ENCODE measurements at regions not wholly inside any gene's neighbourhood (a gene's known extent, or its start where the extent isn't known, plus 50 kb on each side); places are given as distances from the start of the nearest gene placed in this dataset.

DNA sequence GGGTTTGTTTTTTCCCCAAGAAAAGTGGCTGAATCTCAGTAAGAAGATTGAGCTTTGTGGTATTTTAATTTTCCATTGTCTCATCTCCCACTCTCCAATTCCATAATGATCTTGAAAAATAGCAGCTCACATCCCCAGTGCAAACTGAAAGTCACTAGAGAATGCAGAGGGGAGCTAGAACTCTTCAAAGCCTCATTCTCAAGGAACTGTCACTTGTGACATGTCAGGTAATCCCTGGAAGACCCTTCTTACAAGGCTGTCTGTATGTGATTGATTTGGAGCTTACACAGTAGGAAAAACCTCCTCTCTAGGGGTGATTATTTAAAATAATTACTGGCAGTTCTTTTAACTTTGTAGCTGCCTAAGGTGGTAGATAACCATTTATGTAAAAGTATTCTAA, 420.4 kb downstream of the CDH26 start:
- BruUV-seq (replicated peaks) = no TSS peak

More for the DNA sequence above, 420.4 kb downstream of the CDH26 start:
- H3K9ac ChIP-seq (ENCODE audit: low read depth, low read length) = no peak overlapping the region
- H3K27ac ChIP-seq (ENCODE audit: insufficient read depth, low read length) = no peak overlapping the region
- H2BK120ac ChIP-seq (ENCODE audit: low read depth, low read length) = no peak overlapping the region
- DNase-seq (no peak), ATAC-seq (ENCODE audit: low read depth) (no peak)
- dilution Hi-C loops (cut with HindIII; ENCODE audit: low sequenced_read_pairs, unreplicated experiment) (no loop called here), in situ Hi-C loops (cut with MboI; ENCODE audit: low sequenced_read_pairs) (no loop called here), intact Hi-C loops (cut with micrococcal nuclease) (no loop called here)
- H3K9me3 ChIP-seq (ENCODE audit: control insufficient read depth, insufficient read depth, low read length) = 0 out of 2 replicates have a peak, but pooled peaks cover 3% of the 10 kb centered on the region
- no peak overlapping the region for H4K91ac ChIP-seq (ENCODE audit: insufficient read depth, low read depth, low read length)
- H4K20me1 ChIP-seq (ENCODE audit: insufficient read depth, low read length) = no peaks in the 10 kb centered on the region
- H2BK5ac ChIP-seq (ENCODE audit: low read depth, low read length, poor library complexity, severe bottlenecking) = no peak overlapping the region
- H2AK9ac ChIP-seq (replicated peaks; ENCODE audit: low read depth, low read length, poor library complexity) = no peak overlapping the region
- ChIA-PET CTCF (no interaction called here), POLR2A (ENCODE audit: unreplicated experiment) (no interaction called here)
- H3K36me3 ChIP-seq (ENCODE audit: control insufficient read depth, insufficient read depth, low read length) = no peaks in the 10 kb centered on the region
- no peak overlapping the region for H2AFZ ChIP-seq (replicated peaks; ENCODE audit: low read length, poor library complexity)
- H3K27me3 ChIP-seq (ENCODE audit: control insufficient read depth, insufficient read depth, low read length) = no peaks in the 10 kb centered on the region
- H3K18ac ChIP-seq (ENCODE audit: low read depth, low read length) = no peak overlapping the region
- no peaks in the 10 kb centered on the region for H3K4me1 ChIP-seq (ENCODE audit: control insufficient read depth, insufficient read depth, low read length)
- H2BK20ac ChIP-seq (ENCODE audit: low read depth, low read length) = no peak overlapping the region
- no peak overlapping the region for H2AK5ac ChIP-seq (ENCODE audit: low read depth, low read length)
- no peaks in the 10 kb centered on the region for H3K9me1 ChIP-seq (ENCODE audit: insufficient read depth, low read length)
- H4K5ac ChIP-seq (ENCODE audit: low read depth, low read length) = no peak overlapping the region
- no peak overlapping the region for H3K4me2 ChIP-seq (ENCODE audit: low read depth, low read length)
- H2BK15ac ChIP-seq (ENCODE audit: low read depth, low read length) = no peak overlapping the region
- no peak overlapping the region for H3K4me3 ChIP-seq (ENCODE audit: insufficient read depth, low read depth, low read length)
- H4K8ac ChIP-seq (ENCODE audit: low read depth in 2 of 2, low read length in 2 of 2) = no peak overlapping the region
- H3K4ac ChIP-seq (ENCODE audit: low read depth, low read length) = no peak overlapping the region
- H3K23ac ChIP-seq (ENCODE audit: low read depth, low read length) = no peak overlapping the region
- no peaks in the 10 kb centered on the region for H3K79me1 ChIP-seq (ENCODE audit: low read depth in 1 of 2, low read length in 2 of 2)
- H3K14ac ChIP-seq (replicated peaks; ENCODE audit: low read depth, low read length) = no peak overlapping the region
- H3K56ac ChIP-seq (ENCODE audit: extremely low read depth, insufficient read depth, low read length) = no peak overlapping the region
- TF ChIP-seq MAFK (IDR thresholded peaks at IDR 0.05; ENCODE audit: low read depth, low read length) (no peak), NFE2L2 (IDR thresholded peaks at IDR 0.05; ENCODE audit: low read depth, low read length) (no peak), BHLHE40 (IDR thresholded peaks at IDR 0.05; ENCODE audit: low read depth, low read length) (no peak)
- TF ChIP-seq, protein P1, sequence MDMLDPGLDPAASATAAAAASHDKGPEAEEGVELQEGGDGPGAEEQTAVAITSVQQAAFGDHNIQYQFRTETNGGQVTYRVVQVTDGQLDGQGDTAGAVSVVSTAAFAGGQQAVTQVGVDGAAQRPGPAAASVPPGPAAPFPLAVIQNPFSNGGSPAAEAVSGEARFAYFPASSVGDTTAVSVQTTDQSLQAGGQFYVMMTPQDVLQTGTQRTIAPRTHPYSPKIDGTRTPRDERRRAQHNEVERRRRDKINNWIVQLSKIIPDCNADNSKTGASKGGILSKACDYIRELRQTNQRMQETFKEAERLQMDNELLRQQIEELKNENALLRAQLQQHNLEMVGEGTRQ (IDR thresholded peaks at IDR 0.05; ENCODE audit: low read depth, low read length) = no peak
- TF ChIP-seq, protein P2, sequence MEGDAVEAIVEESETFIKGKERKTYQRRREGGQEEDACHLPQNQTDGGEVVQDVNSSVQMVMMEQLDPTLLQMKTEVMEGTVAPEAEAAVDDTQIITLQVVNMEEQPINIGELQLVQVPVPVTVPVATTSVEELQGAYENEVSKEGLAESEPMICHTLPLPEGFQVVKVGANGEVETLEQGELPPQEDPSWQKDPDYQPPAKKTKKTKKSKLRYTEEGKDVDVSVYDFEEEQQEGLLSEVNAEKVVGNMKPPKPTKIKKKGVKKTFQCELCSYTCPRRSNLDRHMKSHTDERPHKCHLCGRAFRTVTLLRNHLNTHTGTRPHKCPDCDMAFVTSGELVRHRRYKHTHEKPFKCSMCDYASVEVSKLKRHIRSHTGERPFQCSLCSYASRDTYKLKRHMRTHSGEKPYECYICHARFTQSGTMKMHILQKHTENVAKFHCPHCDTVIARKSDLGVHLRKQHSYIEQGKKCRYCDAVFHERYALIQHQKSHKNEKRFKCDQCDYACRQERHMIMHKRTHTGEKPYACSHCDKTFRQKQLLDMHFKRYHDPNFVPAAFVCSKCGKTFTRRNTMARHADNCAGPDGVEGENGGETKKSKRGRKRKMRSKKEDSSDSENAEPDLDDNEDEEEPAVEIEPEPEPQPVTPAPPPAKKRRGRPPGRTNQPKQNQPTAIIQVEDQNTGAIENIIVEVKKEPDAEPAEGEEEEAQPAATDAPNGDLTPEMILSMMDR (conservative IDR thresholded peaks at IDR 0.05; ENCODE audit: low read depth, low read length) = no peak
